ENCODE measurements at regions not wholly inside any gene's neighbourhood (a gene's known extent, or its start where the extent isn't known, plus 50 kb on each side); places are given as distances from the start of the nearest gene placed in this dataset.

- ChIA-PET POLR2A (no interaction called here), CTCF (no interaction called here)
- TF ChIP-seq, protein P1, sequence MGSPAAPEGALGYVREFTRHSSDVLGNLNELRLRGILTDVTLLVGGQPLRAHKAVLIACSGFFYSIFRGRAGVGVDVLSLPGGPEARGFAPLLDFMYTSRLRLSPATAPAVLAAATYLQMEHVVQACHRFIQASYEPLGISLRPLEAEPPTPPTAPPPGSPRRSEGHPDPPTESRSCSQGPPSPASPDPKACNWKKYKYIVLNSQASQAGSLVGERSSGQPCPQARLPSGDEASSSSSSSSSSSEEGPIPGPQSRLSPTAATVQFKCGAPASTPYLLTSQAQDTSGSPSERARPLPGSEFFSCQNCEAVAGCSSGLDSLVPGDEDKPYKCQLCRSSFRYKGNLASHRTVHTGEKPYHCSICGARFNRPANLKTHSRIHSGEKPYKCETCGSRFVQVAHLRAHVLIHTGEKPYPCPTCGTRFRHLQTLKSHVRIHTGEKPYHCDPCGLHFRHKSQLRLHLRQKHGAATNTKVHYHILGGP (tag by site-specific recombination; IDR thresholded peaks at IDR 0.05): no peak
- TF ChIP-seq ZNF558 (tag by site-specific recombination; IDR thresholded peaks at IDR 0.05) (no peak), ZNF341 (tag by site-specific recombination; IDR thresholded peaks at IDR 0.05; ENCODE audit: low read depth) (no peak), WT1 (tag by site-specific recombination; IDR thresholded peaks at IDR 0.05) (no peak), ZNF792 (tag by site-specific recombination; IDR thresholded peaks at IDR 0.05) (no peak), KLF8 (tag by site-specific recombination; IDR thresholded peaks at IDR 0.05) (no peak), KLF7 (tag by site-specific recombination; IDR thresholded peaks at IDR 0.05; ENCODE audit: borderline replicate concordance) (no peak), ZNF23 (tag by site-specific recombination; IDR thresholded peaks at IDR 0.05; ENCODE audit: borderline replicate concordance) (no peak), ZSCAN5A (tag by site-specific recombination; IDR thresholded peaks at IDR 0.05) (no peak)
Observed at GRCh38 chr13:100824366-100824765, 149.8 kb upstream of the TMTC4 start.

GRCh38 chr13:100823448-100823847 lies 148.9 kb upstream of the TMTC4 start:
- CTCF ChIA-PET: interaction anchor here (0.7 kb wide), 1 partner anchor 128 kb away, joined by 3 read pairs; no protein-coding TSS in a partner anchor
- no peak overlapping the region for H3K4me3 ChIP-seq (ENCODE audit: low read depth, low read length)

More at GRCh38 chr13:100824366-100824765, 149.8 kb upstream of the TMTC4 start:
- H3K27ac ChIP-seq (ENCODE audit: extremely low read depth, low read depth, low read length): no peak overlapping the region
- H3K36me3 ChIP-seq (ENCODE audit: control insufficient read depth in 2 of 2, insufficient read depth in 1 of 2, low read length in 2 of 2): no peaks in the 10 kb centered on the region
- no peaks in the 10 kb centered on the region for H3K9me3 ChIP-seq (ENCODE audit: control insufficient read depth, insufficient read depth, low read depth, low read length)
- H3K4me1 ChIP-seq (ENCODE audit: control insufficient read depth, insufficient read depth, low read length): no peaks in the 10 kb centered on the region
- H3K4me3 ChIP-seq (ENCODE audit: low read depth, low read length): no peak overlapping the region

GRCh38 chr13:100822871-100823443 lies 148.4 kb upstream of the TMTC4 start:
- Histone ChIP-seq H3K36me3 (ENCODE audit: control insufficient read depth in 2 of 2, insufficient read depth in 1 of 2, low read length in 2 of 2) (no peaks in the 10 kb centered on the region), H3K4me1 (ENCODE audit: control insufficient read depth, insufficient read depth, low read length) (no peaks in the 10 kb centered on the region), H3K27ac (ENCODE audit: extremely low read depth, low read depth, low read length) (no peak overlapping the region), H3K4me3 (ENCODE audit: low read depth, low read length) (no peak overlapping the region), H3K9me3 (ENCODE audit: control insufficient read depth, insufficient read depth, low read depth, low read length) (no peaks in the 10 kb centered on the region)
- CTCF ChIA-PET: no interaction called here
- POLR2A ChIA-PET: no interaction called here
- TF ChIP-seq, protein P2, sequence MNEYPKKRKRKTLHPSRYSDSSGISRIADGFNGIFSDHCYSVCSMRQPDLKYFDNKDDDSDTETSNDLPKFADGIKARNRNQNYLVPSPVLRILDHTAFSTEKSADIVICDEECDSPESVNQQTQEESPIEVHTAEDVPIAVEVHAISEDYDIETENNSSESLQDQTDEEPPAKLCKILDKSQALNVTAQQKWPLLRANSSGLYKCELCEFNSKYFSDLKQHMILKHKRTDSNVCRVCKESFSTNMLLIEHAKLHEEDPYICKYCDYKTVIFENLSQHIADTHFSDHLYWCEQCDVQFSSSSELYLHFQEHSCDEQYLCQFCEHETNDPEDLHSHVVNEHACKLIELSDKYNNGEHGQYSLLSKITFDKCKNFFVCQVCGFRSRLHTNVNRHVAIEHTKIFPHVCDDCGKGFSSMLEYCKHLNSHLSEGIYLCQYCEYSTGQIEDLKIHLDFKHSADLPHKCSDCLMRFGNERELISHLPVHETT (tag by site-specific recombination; IDR thresholded peaks at IDR 0.05): no peak

More at GRCh38 chr13:100823448-100823847, 148.9 kb upstream of the TMTC4 start:
- H3K4me1 ChIP-seq (ENCODE audit: control insufficient read depth, insufficient read depth, low read length): no peaks in the 10 kb centered on the region
- POLR2A ChIA-PET: no interaction called here
- TF ChIP-seq ZNF302 (tag by site-specific recombination; IDR thresholded peaks at IDR 0.05; ENCODE audit: low read depth) (no peak), ZNF140 (tag by site-specific recombination; IDR thresholded peaks at IDR 0.05) (no peak), BCL11B (tag by site-specific recombination; IDR thresholded peaks at IDR 0.05; ENCODE audit: low read depth) (no peak), ZEB2 (tag by site-specific recombination; IDR thresholded peaks at IDR 0.05) (no peak), ZNF776 (tag by site-specific recombination; IDR thresholded peaks at IDR 0.05; ENCODE audit: borderline replicate concordance) (no peak), ZNF596 (tag by site-specific recombination; IDR thresholded peaks at IDR 0.05) (no peak), ZNF624 (tag by site-specific recombination; IDR thresholded peaks at IDR 0.05) (no peak), ZNF223 (tag by site-specific recombination; IDR thresholded peaks at IDR 0.05) (no peak), ZNF132 (tag by site-specific recombination; IDR thresholded peaks at IDR 0.05; ENCODE audit: borderline replicate concordance) (no peak)
- TF ChIP-seq, protein P3, sequence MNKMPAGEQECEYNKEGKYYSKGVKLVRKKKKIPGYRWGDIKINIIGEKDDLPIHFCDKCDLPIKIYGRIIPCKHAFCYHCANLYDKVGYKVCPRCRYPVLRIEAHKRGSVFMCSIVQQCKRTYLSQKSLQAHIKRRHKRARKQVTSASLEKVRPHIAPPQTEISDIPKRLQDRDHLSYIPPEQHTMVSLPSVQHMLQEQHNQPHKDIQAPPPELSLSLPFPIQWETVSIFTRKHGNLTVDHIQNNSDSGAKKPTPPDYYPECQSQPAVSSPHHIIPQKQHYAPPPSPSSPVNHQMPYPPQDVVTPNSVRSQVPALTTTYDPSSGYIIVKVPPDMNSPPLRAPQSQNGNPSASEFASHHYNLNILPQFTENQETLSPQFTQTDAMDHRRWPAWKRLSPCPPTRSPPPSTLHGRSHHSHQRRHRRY (tag by site-specific recombination; IDR thresholded peaks at IDR 0.05): no peak
- no peaks in the 10 kb centered on the region for H3K9me3 ChIP-seq (ENCODE audit: control insufficient read depth, insufficient read depth, low read depth, low read length)
- no peaks in the 10 kb centered on the region for H3K36me3 ChIP-seq (ENCODE audit: control insufficient read depth in 2 of 2, insufficient read depth in 1 of 2, low read length in 2 of 2)
- no peak overlapping the region for H3K27ac ChIP-seq (ENCODE audit: extremely low read depth, low read depth, low read length)
